ENCODE measurements at regions not wholly inside any gene's neighbourhood (a gene's known extent, or its start where the extent isn't known, plus 50 kb on each side); places are given as distances from the start of the nearest gene placed in this dataset.

- TF ChIP-seq CTCF (conservative IDR thresholded peaks at IDR 0.05; ENCODE audit: low read depth, low read length) (no peak), EZH2 (IDR thresholded peaks at IDR 0.05; ENCODE audit: borderline replicate concordance, low read depth, low read length, poor library complexity, severe bottlenecking) (no peak)
These were observed 71.8 kb upstream of the PAX6 start for GRCh38 chr11:31882951-31883392.

Measured in A673 (cell line).